Esophagus squamous epithelium (tissue), 5 donors: ENCODE measurements at regions not wholly inside any gene's neighbourhood (a gene's known extent, or its start where the extent isn't known, plus 50 kb on each side); places are given as distances from the start of the nearest gene placed in this dataset.

Experiments used
- DNase-seq: peaks from one replicate; lab custom pipeline; 2025; lab: John Stamatoyannopoulos, UW
- H3K27ac ChIP-seq, 4 donors: fragments of 200-600 bp; sonication (generic); one replicate each; pipeline ENCODE4 v1.5.1; 2016 to 2019; ENCODE audit warnings: mild to moderate bottlenecking in 1 of 4
- H3K27me3 ChIP-seq, 4 donors: fragments of 200-600 bp; sonication (generic); 1 replicate in 3 of 4; 2 replicates in 1 of 4; pipeline versions ENCODE4 v1.5.1 to v1.6.0; 2017 to 2021; ENCODE audit warnings: antibody characterized with exemption in 1 of 4
- H3K36me3 ChIP-seq, 3 donors: fragments of 200-600 bp; sonication (generic); one replicate each; pipeline ENCODE4 v1.5.1; 2016 to 2019
- H3K4me1 ChIP-seq, 3 donors: fragments of 200-600 bp; sonication (generic); one replicate each; pipeline ENCODE4 v1.5.1; 2017 to 2019
- H3K4me3 ChIP-seq, 4 donors: fragments of 200-600 bp; sonication (generic); 1 replicate in 3 of 4; 2 replicates in 1 of 4; pipeline ENCODE4 v1.5.1; 2016 to 2019; ENCODE audit warnings: mild to moderate bottlenecking in 2 of 4, moderate library complexity in 1 of 4
- H3K9me3 ChIP-seq, 3 donors: fragments of 200-600 bp; sonication (generic); one replicate each; pipeline ENCODE4 v1.5.1; 2016 to 2019
- CTCF ChIP-seq, 6 experiments: fragments of 450-650 bp in 4 of 6; fragments of 200-600 bp in 2 of 6; sonication (generic) in 2 of 6; IDR thresholded peaks; one replicate each; pipeline ENCODE4 v1.5.1; 2016 to 2019; ENCODE audit warnings: antibody characterized with exemption in 6 of 6, mild to moderate bottlenecking in 4 of 6, moderate library complexity in 4 of 6
- POLR2A ChIP-seq, 4 donors: fragments of 450-650 bp; IDR thresholded peaks; one replicate each; pipeline ENCODE4 v1.6.1; 2017; ENCODE audit warnings: antibody characterized with exemption in 4 of 4, mild to moderate bottlenecking in 4 of 4, moderate library complexity in 3 of 4
- WGBS, 2 donors: methylation state at CpG; one replicate each; pipeline ENCODE4 v1.1.5; 2018; 5-methylcytosine and 5-hydroxymethylcytosine counted together
- intact Hi-C: fragments of 100-400 bp; cut with DNase I; formaldehyde crosslinking; loops from one replicate; pipeline ENCODE4 v1.15.0; 2022
- donor health status: DM: yes; HTN: yes; CAD: no.

- H3K4me1 ChIP-seq: no peaks in the 10 kb centered on the region
- no peak overlapping the region for H3K4me3 ChIP-seq
- intact Hi-C loops: no loop called here
- peaks cover 24 to 96% (median 29%) of the 10 kb centered on the region in 3 donors for H3K36me3 ChIP-seq
- no peak for DNase-seq
- H3K9me3 ChIP-seq: no peaks in the 10 kb centered on the region
- no peaks in the 10 kb centered on the region for H3K27me3 ChIP-seq
- no peak overlapping the region for H3K27ac ChIP-seq
- WGBS, 2 donors: 82 to 91% methylated on average over 10 to 16 of the region's 23 CpGs
- TF ChIP-seq CTCF (IDR thresholded peaks at IDR 0.05): no peak
These were observed 130.1 kb downstream of the PTPRS start for GRCh38 chr19:5210556-5210955.

- 89 to 98% methylated on average over 5 to 15 of the region's 17 CpGs for WGBS, 2 donors
- Histone ChIP-seq H3K4me3 (no peak overlapping the region), H3K4me1 (no peaks in the 10 kb centered on the region), H3K27ac (no peak overlapping the region), H3K9me3 (peaks cover 0 to 7% (median 5%) of the 10 kb centered on the region in 3 donors), H3K27me3 (no peaks in the 10 kb centered on the region), H3K36me3 (peaks cover 16 to 75% (median 26%) of the 10 kb centered on the region in 3 donors)
- no peak for TF ChIP-seq CTCF (IDR thresholded peaks at IDR 0.05)
- TF ChIP-seq POLR2A (IDR thresholded peaks at IDR 0.05): no peak
- intact Hi-C loops: no loop called here
- DNase-seq: no peak
These were observed 132.8 kb downstream of the PTPRS start for GRCh38 chr19:5207806-5208205.

- no peak for DNase-seq
- Histone ChIP-seq H3K4me3 (no peak overlapping the region), H3K27ac (no peak overlapping the region), H3K4me1 (no peaks in the 10 kb centered on the region), H3K27me3 (no peaks in the 10 kb centered on the region), H3K36me3 (peaks cover 14 to 64% (median 20%) of the 10 kb centered on the region in 3 donors), H3K9me3 (peaks cover 0 to 18% (median 10%) of the 10 kb centered on the region in 3 donors)
- intact Hi-C loops: no loop called here
- TF ChIP-seq POLR2A (IDR thresholded peaks at IDR 0.05) (no peak), CTCF (IDR thresholded peaks at IDR 0.05) (no peak)
- WGBS, 2 donors: 78 to 81% methylated on average over 6 to 10 of the region's 11 CpGs
These were observed 133.9 kb downstream of the PTPRS start for GRCh38 chr19:5206751-5207075.

- Histone ChIP-seq H3K9me3 (peaks cover 0 to 24% (median 16%) of the 10 kb centered on the region in 3 donors), H3K27me3 (no peaks in the 10 kb centered on the region), H3K4me3 (no peak overlapping the region), H3K4me1 (no peaks in the 10 kb centered on the region), H3K27ac (no peak overlapping the region), H3K36me3 (peaks cover 9 to 58% (median 16%) of the 10 kb centered on the region in 3 donors)
- intact Hi-C loops: no loop called here
- TF ChIP-seq CTCF (IDR thresholded peaks at IDR 0.05) (no peak), POLR2A (IDR thresholded peaks at IDR 0.05) (no peak)
- DNase-seq: no peak
- 56 to 66% methylated on average over 13 to 14 of the region's 29 CpGs for WGBS, 2 donors
These were observed 134.5 kb downstream of the PTPRS start for GRCh38 chr19:5205937-5206750.

- TF ChIP-seq CTCF (IDR thresholded peaks at IDR 0.05): no peak
- TF ChIP-seq POLR2A (IDR thresholded peaks at IDR 0.05): no peak
- no peaks in the 10 kb centered on the region for H3K27me3 ChIP-seq
- no peak overlapping the region for H3K4me3 ChIP-seq
- WGBS, 2 donors: 85 to 87% methylated on average over 9 to 12 of the region's 13 CpGs
- no peak overlapping the region for H3K27ac ChIP-seq
- peaks cover 0 to 32% (median 23%) of the 10 kb centered on the region in 3 donors for H3K9me3 ChIP-seq
- H3K4me1 ChIP-seq: no peaks in the 10 kb centered on the region
- peaks cover 8 to 50% (median 9%) of the 10 kb centered on the region in 3 donors for H3K36me3 ChIP-seq
- intact Hi-C loops: no loop called here
- no peak for DNase-seq
These were observed 135.2 kb downstream of the PTPRS start for GRCh38 chr19:5205381-5205780.
